ENCODE measurements at regions not wholly inside any gene's neighbourhood (a gene's known extent, or its start where the extent isn't known, plus 50 kb on each side); places are given as distances from the start of the nearest gene placed in this dataset.
"Not testable (repeated sequence)": the region's sequence is repeated elsewhere in the genome, so short reads cannot be mapped to it uniquely, and the experiment has no call there.

DNA sequence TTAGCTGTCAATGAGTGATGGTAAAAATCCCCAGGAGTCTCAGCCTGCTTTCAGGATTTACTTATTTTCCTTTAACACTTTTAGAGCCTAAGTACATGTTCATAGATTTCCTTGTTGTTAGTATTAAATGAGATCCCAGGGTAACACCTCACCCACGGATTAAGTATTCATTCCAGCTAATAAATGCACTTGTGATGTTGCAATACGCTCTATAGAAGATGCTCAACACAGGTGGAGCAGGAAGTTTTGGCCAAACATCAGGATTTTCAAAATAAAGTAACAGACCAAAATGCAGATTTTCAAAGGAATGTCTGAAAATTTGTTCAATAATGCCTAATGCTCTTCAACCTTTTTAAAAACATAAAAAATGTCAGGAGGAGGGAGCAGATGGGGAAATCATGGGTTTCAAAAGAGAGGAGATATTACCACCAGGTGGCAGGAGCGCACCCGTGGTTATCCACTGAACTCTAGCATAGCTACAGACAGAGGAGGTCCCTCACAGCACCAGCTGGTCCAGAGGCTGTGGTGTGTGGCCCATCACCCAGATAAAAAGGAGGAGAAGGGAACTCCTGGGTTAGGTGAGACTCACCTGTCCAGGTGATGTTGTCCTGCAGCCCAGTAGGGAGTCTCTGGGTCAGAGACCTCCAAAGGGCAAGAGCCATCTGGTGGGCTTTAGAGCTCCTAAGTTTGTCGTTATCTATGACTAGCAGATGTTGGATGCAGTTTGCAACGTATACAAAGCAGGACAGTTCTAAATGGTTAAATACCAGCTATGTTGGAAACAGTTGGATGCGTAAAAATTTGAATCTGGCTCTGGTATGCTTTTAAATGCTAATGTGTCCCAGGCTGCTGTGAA lies 1158.4 kb upstream of the TMEM132C start:
- DNase-seq (ENCODE audit: low spot score), result no peak

DNA sequence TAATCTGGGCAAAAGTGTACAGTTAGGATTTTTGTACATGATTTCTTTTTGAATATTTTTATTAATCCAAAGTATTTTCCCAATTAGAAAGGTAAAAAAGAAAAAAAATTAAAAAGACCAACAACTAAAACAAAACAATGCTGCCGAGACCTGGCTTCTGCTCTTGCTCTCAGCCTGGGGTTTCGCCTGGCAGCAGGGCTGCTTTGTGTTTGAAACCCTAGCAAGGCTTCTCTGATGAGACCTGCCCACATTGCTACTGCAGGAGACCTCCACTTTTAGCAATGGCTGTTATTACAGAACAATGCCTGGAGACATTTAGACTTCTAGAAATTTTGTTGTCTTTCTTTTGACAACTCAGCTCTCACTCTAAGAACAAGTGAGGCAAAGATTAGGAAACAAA lies 1153.0 kb upstream of the TMEM132C start:
- no peak for DNase-seq (ENCODE audit: low spot score)

DNA sequence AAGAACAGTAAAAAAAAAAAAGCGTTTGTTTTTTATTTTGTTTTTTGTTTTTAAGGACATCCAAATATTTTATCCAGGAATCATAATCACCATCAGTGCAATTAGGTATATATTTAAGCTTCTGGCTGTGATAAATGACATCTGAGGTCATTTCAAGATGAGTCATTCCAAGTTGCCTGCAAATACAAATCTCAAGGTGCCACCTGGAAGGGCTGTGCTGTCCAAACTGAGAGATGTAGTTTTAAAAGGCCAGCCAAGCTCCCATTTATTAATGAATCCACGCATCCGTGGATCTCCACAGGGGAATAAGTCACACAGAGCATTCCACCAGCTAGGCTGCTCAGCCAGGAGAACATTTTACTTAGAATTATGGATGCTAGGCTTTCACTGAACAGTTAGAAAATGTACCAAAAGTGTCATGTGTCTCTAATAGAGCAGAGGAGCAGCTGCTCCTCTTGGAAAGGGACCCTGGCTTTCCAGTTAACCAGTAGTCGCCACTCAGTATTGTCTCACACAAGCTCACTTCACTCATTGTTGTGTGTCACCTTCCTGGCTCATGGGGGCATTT lies 1151.4 kb upstream of the TMEM132C start:
- DNase-seq (ENCODE audit: low spot score), result no peak

DNA sequence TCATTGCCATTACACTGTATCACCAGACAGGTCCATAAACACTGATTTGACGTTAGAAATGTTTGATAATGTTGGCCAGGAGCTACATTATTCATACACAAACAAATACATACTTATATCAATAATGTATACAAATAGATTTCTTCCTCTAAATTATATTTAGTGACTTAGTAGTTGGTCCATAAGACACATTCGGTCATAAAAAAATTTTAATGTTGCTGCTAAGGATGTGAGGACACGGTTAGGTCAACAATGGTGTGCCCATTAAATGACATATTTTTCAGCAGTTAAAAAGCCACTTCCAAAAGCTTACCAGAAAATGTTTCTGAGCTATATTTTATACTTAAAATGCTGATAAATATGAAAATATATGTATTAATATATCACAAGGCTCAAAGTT lies 1148.7 kb upstream of the TMEM132C start:
- DNase-seq (ENCODE audit: low spot score), result no peak

DNA sequence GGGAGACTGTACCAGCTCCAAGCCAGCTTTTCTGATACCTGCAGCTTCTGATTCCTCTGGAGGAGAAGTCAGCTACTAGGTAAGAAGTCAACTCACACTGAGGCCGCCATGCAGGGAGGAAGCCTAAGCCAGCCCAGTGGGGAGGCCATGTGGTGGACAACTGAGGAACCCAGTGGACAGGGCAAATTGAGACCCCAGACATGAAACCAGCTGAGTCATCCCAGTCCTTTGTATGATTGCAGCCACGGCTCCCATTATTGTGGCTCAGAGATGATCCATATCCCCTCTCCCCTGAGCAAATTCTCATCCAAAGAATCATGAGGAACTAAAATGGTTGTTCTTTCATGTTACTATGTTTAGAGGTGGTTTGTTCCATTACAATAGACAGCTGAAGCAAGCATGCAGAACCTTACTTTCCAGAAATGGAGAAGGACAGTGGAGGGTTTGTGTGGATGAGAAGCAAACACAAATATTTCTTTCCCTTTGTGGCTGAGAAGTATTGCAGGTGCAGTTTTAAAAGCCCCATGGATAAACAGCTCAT lies 1147.3 kb upstream of the TMEM132C start:
- DNase-seq (ENCODE audit: low spot score), result no peak

DNA sequence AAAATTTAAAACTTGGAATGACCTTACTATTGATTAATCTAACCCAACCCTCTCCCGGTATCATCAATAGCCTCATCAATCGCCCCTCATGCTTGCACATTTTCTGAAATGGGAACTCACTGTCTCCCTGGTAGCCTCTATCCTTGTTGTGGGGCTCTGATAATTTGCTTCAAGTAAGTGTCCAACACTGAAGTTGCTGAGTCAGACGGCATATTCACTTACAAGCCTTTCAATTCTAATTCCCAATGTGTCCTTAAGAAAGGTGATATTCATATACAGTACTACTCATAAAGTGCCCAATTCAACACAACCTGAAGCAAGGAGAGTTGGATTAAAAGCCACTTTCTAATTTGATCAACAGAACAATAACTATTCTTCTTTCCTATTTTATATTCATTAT lies 1146.1 kb upstream of the TMEM132C start:
- no peak for DNase-seq (ENCODE audit: low spot score)

DNA sequence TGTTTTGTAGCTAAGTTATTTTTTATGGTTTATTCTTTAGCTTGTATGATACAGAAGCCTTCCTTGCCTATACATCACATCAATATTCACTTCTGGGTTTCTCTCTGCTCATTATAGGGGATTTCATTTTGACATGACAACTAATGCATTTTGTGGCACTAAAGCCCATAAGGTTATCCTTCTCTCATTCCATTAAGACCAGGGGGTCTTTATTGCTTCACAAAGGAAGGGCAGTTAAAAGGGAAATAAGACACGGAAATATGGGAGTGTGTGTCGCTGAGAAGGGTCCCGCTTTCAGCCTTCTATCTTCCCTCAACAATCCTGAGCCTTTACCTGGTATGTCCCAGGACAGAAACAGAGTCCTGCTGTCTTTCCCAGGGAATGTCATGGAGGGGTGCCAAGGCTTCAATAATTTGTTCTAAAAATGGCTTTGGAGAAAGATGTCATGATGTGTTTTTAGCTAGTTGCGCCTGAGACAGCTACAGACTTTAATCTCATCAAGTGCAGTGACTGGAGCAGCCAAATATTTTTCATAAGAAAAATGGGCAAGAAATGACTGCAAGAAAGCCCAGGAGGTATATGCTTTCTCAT lies 1145.4 kb upstream of the TMEM132C start:
- no peak for DNase-seq (ENCODE audit: low spot score)

DNA sequence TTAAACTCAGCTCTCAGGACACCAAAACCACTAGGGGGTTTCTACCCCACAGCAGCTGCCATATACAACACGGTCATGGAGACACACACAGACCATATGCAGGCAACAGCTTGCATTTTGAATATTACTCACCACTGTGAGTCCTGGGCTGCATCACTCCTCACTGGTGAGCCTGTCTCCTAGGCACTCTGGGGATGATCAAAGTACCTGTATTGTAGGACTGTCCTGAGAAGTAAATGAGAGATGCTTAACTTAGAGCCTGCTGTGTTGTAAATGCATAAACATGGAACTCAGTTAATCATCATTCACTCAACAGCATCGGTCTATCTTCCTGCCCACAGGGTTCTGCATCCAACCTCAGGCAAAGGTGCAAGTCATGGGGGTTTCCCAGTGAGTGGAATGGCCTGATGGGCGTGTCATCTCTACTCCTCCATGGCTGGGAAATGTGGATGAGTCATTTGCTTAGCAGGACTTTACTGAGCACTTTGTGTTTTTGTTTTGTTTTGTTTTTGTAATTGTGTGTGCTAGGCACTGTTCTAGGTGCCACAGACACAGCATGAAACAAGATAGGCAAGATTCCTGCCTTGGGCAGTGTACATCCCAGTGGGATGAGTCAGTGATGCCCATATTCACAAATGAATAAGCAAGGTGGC lies 1141.2 kb upstream of the TMEM132C start:
- no peak for DNase-seq (ENCODE audit: low spot score)

DNA sequence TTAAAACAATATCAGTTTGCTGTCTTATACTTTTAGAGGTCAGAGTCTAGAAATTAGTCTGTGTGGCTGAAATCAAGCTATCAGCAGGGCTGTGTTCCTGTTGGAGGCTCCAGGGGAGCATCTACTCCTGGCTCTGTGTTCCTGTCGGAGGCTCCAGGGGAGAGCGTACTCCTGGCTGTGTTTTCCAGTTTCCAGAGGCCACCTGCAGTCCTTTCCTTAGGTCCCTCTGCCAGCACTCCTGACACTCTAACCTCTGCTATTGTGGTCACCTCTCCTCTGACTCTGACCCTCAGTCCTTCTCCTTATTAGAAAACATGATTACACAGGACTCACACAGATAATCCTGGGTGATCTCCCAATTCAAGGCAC lies 1140.7 kb upstream of the TMEM132C start:
- DNase-seq (ENCODE audit: low spot score), result no peak

DNA sequence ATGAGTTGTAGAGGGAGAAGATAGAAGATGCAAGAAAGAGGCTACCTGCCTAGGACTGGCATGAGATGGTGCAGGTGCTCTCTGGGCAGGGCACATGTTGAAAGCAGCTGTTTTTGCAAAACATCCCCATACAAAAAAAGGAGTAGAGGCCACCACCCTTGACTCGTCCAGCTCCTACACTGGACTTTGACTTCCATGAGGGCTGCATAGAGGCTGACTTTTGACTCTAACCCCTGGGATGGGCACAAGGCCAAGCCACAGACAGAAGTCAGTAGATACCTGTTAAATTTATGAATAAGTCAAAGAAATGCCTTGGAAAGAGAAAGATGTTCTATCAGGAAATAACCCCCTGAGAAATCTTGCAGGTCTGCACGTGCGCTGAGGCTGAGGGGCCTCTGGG lies 1139.1 kb upstream of the TMEM132C start:
- DNase-seq (ENCODE audit: low spot score), result no peak

DNA sequence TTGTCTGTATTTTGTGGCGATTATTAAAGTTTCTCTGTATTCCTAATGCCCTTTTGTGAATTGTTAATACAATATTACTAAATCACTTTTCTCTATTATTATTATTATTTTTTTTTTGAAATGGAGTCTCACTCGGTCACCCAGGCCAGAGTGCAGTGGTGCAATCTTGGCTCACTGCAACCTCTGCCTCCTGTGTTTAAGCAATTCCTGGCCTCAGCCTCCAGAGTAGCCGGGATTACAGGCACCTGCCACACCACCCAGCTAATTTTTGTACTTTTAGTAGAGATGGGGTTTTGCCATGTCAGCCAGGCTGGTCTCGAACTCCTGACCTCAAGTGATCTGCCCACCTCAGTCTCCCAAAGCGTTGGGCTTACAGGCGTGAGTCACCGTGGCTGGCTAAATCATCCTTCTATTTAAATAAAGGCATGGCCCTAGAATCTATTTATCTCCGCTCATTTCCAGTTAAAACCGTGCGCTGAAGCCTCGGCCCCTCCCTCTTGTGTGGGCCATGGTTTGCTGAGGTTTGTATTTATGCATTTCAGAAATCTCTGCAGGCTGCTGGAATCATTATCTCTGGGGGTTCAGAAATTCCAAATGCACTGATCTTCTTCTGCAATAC lies 1136.4 kb upstream of the TMEM132C start:
- DNase-seq (ENCODE audit: low spot score), result no peak

DNA sequence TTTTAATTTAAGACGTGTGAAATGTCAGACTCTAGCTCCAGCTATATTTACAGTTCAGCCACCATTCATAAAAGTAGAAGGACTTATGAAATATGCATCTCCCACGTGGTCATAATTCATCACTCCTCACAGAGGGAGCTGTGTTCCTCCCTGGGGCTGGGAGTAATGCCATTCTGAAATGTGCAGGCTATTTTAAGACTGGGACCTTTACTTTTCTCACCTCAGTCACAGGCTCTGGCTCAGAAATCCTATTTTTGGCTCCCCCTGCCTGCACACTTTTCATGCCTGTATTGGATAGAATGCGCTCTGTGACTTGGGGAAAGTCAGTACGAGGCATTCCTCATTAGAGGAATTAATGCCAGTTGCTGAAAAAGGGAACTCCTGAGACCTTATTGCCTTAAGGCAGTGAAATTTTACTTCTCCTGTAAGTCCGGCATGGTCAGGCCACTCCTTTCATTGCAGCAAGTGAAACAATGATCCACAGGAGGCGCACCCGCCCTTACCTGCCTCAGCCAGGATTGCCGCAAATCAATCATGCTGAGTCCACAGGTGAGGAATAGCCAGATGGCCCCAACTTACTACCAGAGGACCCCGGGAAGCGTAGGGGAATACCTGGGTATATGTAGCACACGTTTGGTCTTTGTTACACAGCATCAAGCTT lies 1133.2 kb upstream of the TMEM132C start:
- no peak for DNase-seq (ENCODE audit: low spot score)

DNA sequence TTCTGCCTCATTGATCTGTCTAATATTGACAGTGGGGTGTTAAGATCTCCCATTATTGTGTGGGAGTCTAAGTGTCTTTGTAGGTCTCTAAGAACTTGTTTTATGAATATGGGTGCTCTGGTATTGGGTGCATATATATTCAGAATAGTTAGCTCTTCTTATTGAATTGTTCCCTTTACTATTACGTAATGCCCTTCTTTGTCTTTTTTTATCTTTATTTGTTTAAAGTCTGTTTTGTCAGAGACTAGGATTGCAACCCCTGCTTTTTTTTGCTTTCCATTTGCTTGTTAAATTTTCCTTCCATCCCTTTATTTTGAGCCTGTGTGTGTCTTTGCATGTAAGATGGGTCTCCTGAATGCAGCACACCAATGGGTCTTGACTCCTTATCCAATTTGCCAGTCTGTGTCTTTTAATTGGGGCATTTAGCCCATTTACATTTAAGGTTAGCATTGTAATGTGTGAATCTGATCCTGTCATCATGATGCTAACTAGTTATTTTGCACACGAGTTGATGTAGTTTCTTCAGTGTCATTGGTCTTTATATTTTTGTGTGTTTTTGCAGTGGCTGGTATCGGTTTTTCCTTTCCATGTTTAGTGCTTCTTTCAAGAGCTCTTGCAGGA lies 1126.0 kb upstream of the TMEM132C start:
- not testable (repeated sequence) for DNase-seq (ENCODE audit: low spot score)

DNA sequence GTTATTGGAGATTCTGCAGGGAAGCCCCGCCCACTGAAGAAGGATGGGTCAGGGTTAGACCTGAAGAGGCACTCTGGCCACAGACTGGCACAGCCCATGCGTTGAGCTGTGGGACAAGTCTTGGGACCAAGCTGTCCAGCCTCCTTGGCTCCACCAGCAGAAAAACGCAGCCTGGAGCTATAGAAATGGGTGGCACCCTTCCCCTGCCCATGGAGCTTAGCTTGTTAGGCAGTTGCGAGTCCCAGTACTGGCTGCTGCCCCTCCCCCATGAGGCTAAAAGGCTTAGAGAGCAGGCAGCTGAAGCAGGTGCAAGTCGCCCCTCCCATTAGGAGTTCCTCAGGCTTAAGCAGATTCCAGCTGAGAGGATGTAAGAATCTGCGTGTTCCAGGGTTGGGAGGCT lies 1124.0 kb upstream of the TMEM132C start:
- no peak for DNase-seq (ENCODE audit: low spot score)

DNA sequence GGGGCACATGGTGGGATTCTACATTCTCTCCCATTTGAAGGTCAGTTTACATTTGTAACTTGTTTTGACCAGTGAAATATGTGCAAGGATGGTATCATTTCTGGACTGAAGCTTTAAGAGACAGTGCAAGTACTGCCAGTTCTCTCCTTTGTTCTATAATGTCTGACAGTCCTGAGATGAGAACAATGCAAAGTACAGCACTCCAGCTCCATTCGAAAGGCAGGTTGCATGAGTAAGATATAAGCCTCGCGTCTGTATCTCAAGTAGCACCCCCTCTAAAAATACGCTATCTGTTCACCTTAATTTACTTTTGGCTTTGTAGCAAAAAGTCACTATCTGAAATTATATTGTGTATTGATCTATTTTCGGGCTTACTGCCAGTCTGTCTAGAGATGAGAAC lies 1122.2 kb upstream of the TMEM132C start:
- DNase-seq (ENCODE audit: low spot score), result no peak

DNA sequence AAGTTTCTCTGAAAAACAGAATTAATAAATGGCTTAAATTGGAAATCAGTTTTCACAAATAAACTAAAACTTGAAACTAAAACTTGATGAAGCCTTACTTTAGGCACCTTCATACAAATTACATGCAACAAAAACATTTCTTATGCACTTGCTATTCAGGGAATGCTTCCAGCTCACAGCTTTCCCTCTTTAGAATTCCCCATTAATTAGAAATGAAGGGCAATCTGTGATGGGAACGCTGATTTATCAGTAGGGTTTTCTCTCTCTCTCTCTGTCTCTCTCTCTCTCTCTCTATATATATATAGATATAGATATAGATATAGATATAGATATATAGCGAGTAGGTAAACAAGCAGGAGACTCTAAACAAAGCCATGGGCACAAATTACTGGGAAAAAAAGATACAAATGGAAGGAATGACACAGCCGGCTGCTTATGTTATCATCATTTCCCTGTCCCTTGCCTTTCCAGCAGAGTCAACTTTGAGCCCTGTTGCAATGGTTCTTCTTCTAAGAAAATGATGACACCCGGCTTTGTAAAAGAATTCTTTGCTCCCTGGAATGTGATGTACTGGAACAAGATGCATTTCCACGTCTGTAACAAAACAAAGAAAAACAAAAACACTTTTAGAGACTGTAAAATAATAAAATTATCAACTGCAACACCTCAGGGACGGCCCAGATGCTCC lies 1121.6 kb upstream of the TMEM132C start:
- no peak for DNase-seq (ENCODE audit: low spot score)

DNA sequence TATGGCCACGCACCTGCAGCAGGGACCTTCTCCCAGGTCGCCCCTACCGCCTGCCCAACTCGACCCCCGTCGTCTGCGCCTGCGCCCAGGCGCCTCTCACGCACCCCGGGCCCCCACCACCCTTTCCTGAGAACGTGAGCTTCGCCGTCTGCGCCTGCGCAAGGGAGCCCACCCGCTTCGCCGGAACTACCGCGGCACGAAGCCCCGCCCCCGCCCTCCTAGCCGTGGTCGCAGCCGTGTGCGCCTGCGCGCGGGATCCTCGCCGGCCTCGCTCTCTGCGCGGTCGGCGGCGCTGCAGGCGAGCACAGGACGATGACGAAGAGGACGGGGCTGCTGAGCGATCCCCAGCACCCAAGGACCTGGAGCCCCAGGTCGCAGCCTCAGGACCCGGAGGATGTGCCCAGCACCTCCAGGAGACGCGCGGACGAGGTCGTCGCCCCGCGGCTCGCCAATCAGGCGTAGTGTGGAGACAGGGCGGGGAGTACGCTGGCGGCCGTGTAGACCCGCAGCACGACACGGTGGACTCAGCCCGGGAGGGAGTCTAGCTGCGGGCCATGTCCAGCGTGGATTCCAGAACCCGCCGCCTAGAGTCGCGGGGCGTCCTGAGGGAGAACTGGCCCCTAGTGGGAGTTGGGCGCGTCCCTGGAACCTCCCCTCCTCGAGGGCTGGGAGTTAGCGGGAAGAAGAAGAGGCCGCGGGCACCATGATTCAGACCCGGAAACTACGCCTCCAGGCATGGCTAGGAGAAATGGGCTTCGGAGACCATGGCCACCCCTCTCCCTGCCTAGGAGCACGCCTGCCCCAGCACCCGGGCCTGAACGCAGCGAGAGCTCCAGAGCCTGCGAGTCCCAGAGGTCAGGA lies 1120.8 kb upstream of the TMEM132C start:
- peak; percentile 91 for DNase-seq (ENCODE audit: low spot score)

DNA sequence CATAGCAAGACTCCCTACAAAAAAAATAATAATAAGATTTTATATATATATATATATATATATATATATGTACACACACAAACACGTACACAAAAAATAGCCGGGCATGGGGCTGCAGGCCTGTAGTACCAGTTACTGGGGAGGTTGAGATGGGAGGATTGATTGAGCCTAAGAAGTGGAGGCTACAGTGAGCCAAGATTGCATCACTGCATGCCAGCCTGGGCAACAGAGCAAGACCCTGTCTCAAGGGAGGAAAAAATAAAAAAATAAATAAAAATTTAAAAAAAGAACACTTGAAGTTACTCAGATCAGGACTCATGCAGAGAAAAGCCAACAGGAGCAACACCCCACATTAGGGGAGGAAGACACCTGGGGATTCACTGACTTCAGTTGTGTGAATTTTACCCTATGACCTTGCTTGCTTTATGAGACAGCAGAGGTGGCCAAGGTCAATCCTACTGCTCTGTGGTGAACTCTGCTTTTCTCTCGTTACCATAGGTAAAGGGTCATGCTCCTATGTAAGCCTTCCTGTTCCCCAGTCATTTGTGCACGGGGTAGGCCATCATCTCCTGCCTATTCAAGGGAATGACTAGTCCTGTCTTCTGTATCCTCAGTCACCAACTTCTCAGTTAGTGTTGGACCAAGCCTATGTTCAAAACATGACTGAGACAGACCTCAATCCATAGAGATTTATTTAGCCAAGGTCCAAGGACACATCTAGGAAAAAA lies 1119.8 kb upstream of the TMEM132C start:
- no peak for DNase-seq (ENCODE audit: low spot score)
